NOMO-1 (cell line): ENCODE measurements at regions not wholly inside any gene's neighbourhood (a gene's known extent, or its start where the extent isn't known, plus 50 kb on each side); places are given as distances from the start of the nearest gene placed in this dataset.

ENCODE experiments used
- DNase-seq, 2 experiments: peaks; one replicate each; lab custom pipeline; 2025; ENCODE audit not compliant: unreplicated experiment in 2 of 2; lab: John Stamatoyannopoulos, UW

- DNase-seq = no peak
These were observed 202.7 kb upstream of the HS3ST1 start for GRCh38 chr4:11631416-11631815.

GRCh38 chr4:11628093-11628725, 199.5 kb upstream of the HS3ST1 start:
- DNase-seq = no peak

- DNase-seq = no peak
These were observed 197.4 kb upstream of the HS3ST1 start for GRCh38 chr4:11626066-11626465.

- no peak for DNase-seq
These were observed 196.5 kb upstream of the HS3ST1 start for GRCh38 chr4:11625211-11625610.

GRCh38 chr4:11624370-11624769, 195.7 kb upstream of the HS3ST1 start:
- DNase-seq = no peak

- no peak for DNase-seq
These were observed 195.0 kb upstream of the HS3ST1 start for GRCh38 chr4:11623726-11624037.

GRCh38 chr4:11622961-11623725, 194.4 kb upstream of the HS3ST1 start:
- no peak for DNase-seq

GRCh38 chr4:11620861-11621260, 192.2 kb upstream of the HS3ST1 start:
- no peak for DNase-seq

GRCh38 chr4:11618666-11619282, 190.1 kb upstream of the HS3ST1 start:
- no peak for DNase-seq

- DNase-seq = no peak
These were observed 188.2 kb upstream of the HS3ST1 start for GRCh38 chr4:11616856-11617255.

GRCh38 chr4:11615601-11616000, 186.9 kb upstream of the HS3ST1 start:
- no peak for DNase-seq

GRCh38 chr4:11614426-11614825, 185.7 kb upstream of the HS3ST1 start:
- no peak for DNase-seq

GRCh38 chr4:11611868-11612267, 183.2 kb upstream of the HS3ST1 start:
- DNase-seq = no peak

- no peak for DNase-seq
These were observed 181.1 kb upstream of the HS3ST1 start for GRCh38 chr4:11609751-11610150.

- DNase-seq = no peak
These were observed 180.3 kb upstream of the HS3ST1 start for GRCh38 chr4:11608992-11609391.

- no peak for DNase-seq
These were observed 177.4 kb upstream of the HS3ST1 start for GRCh38 chr4:11606078-11606477.

- DNase-seq = no peak
These were observed 176.9 kb upstream of the HS3ST1 start for GRCh38 chr4:11605597-11605996.

- DNase-seq = no peak
These were observed 176.1 kb upstream of the HS3ST1 start for GRCh38 chr4:11604821-11605220.

- DNase-seq = no peak
These were observed 175.0 kb upstream of the HS3ST1 start for GRCh38 chr4:11603591-11604194.

- DNase-seq = no peak
These were observed 174.1 kb upstream of the HS3ST1 start for GRCh38 chr4:11602606-11603340.

GRCh38 chr4:11599064-11599463, 170.4 kb upstream of the HS3ST1 start:
- no peak for DNase-seq
